Stimulated activated CD4-positive, alpha-beta T cell treated with anti-CD3 and anti-CD28 coated beads, Interleukin-2, amount 100 ng/mL, for 48 hours (primary cell): ENCODE measurements at regions not wholly inside any gene's neighbourhood (a gene's known extent, or its start where the extent isn't known, plus 50 kb on each side); places are given as distances from the start of the nearest gene placed in this dataset.

Experiments used
- DNase-seq, 2 donors: peaks; one replicate each; pipeline ENCODE4 v3.0.0-alpha.2; 2020

GRCh38 chr10:78349165-78349516 is 315.5 kb downstream of the RPS24 start:
- DNase-seq: no peak

GRCh38 chr10:78349911-78350663 is 316.4 kb downstream of the RPS24 start:
- DNase-seq: no peak

- no peak for DNase-seq
Measured at GRCh38 chr10:78351283-78351682, 317.6 kb downstream of the RPS24 start.

- DNase-seq: no peak
Measured at GRCh38 chr10:78351809-78352208, 318.1 kb downstream of the RPS24 start.

- DNase-seq: no peak
Measured at GRCh38 chr10:78353636-78354035, 320.0 kb downstream of the RPS24 start.

- DNase-seq: no peak
Measured at GRCh38 chr10:78354101-78354500, 320.4 kb downstream of the RPS24 start.

- no peak for DNase-seq
Measured at GRCh38 chr10:78356291-78356900, 322.7 kb downstream of the RPS24 start.

- DNase-seq: no peak
Measured at GRCh38 chr10:78357141-78358063, 323.7 kb downstream of the RPS24 start.

GRCh38 chr10:78358351-78358750 is 324.7 kb downstream of the RPS24 start:
- DNase-seq: no peak

GRCh38 chr10:78358982-78359381 is 325.3 kb downstream of the RPS24 start:
- no peak for DNase-seq

- no peak for DNase-seq
Measured at GRCh38 chr10:78359640-78360091, 326.0 kb downstream of the RPS24 start.

- DNase-seq: no peak
Measured at GRCh38 chr10:78360284-78360683, 326.6 kb downstream of the RPS24 start.

GRCh38 chr10:78361031-78361430 is 327.4 kb downstream of the RPS24 start:
- no peak for DNase-seq

- no peak for DNase-seq
Measured at GRCh38 chr10:78362406-78363022, 328.9 kb downstream of the RPS24 start.

- no peak for DNase-seq
Measured at GRCh38 chr10:78363190-78363589, 329.5 kb downstream of the RPS24 start.

- no peak for DNase-seq
Measured at GRCh38 chr10:78365694-78366093, 332.0 kb downstream of the RPS24 start.

GRCh38 chr10:78366663-78367411 is 333.2 kb downstream of the RPS24 start:
- no peak for DNase-seq

- no peak for DNase-seq
Measured at GRCh38 chr10:78367751-78368150, 334.1 kb downstream of the RPS24 start.

GRCh38 chr10:78371136-78371535 is 337.5 kb downstream of the RPS24 start:
- DNase-seq: no peak

GRCh38 chr10:78372806-78373205 is 339.1 kb downstream of the RPS24 start:
- DNase-seq: no peak

GRCh38 chr10:78374331-78375028 is 340.8 kb downstream of the RPS24 start:
- no peak for DNase-seq
